Thyroid gland (tissue), 4 donors: ENCODE measurements at regions not wholly inside any gene's neighbourhood (a gene's known extent, or its start where the extent isn't known, plus 50 kb on each side); places are given as distances from the start of the nearest gene placed in this dataset.

Experiments
- POLR2A ChIP-seq, 2 donors: fragments of 450-650 bp; IDR thresholded peaks; one replicate each; pipeline ENCODE4 v1.6.1; 2017; ENCODE audit warnings: antibody characterized with exemption in 2 of 2, mild to moderate bottlenecking in 2 of 2, moderate library complexity in 1 of 2
- TF ChIP-seq, protein P1 (sequence below), 6 experiments: fragments of 200-600 bp in 3 of 6; fragments of 450-650 bp in 3 of 6; sonication (generic) in 3 of 6; IDR thresholded peaks; one replicate each; pipeline ENCODE4 v1.5.1; 2016 to 2019; ENCODE audit warnings: antibody characterized with exemption in 6 of 6, mild to moderate bottlenecking in 2 of 6, inconsistent platforms in 1 of 6, moderate library complexity in 1 of 6

GRCh38 chr7:17586711-17587110 lies 288.3 kb downstream of the AHR start:
- TF ChIP-seq, protein P1, sequence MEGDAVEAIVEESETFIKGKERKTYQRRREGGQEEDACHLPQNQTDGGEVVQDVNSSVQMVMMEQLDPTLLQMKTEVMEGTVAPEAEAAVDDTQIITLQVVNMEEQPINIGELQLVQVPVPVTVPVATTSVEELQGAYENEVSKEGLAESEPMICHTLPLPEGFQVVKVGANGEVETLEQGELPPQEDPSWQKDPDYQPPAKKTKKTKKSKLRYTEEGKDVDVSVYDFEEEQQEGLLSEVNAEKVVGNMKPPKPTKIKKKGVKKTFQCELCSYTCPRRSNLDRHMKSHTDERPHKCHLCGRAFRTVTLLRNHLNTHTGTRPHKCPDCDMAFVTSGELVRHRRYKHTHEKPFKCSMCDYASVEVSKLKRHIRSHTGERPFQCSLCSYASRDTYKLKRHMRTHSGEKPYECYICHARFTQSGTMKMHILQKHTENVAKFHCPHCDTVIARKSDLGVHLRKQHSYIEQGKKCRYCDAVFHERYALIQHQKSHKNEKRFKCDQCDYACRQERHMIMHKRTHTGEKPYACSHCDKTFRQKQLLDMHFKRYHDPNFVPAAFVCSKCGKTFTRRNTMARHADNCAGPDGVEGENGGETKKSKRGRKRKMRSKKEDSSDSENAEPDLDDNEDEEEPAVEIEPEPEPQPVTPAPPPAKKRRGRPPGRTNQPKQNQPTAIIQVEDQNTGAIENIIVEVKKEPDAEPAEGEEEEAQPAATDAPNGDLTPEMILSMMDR (IDR thresholded peaks at IDR 0.05) = no peak
- TF ChIP-seq POLR2A (IDR thresholded peaks at IDR 0.05) = no peak
